Esophagus muscularis mucosa (tissue), 3 donors: ENCODE measurements at regions not wholly inside any gene's neighbourhood (a gene's known extent, or its start where the extent isn't known, plus 50 kb on each side); places are given as distances from the start of the nearest gene placed in this dataset.

ENCODE experiments used
- POLR2A ChIP-seq: fragments of 450-650 bp; IDR thresholded peaks from one replicate; pipeline ENCODE4 v1.6.1; 2017; ENCODE audit warnings: antibody characterized with exemption, moderate library complexity, mild to moderate bottlenecking, low read depth
- TF ChIP-seq, protein P1 (sequence below), 3 experiments: fragments of 200-600 bp in 2 of 3; fragments of 450-650 bp in 1 of 3; sonication (generic) in 2 of 3; IDR thresholded peaks; one replicate each; pipeline ENCODE4 v1.5.1; 2017 to 2019; ENCODE audit warnings: antibody characterized with exemption in 3 of 3, mild to moderate bottlenecking in 2 of 3, moderate library complexity in 1 of 3

DNA sequence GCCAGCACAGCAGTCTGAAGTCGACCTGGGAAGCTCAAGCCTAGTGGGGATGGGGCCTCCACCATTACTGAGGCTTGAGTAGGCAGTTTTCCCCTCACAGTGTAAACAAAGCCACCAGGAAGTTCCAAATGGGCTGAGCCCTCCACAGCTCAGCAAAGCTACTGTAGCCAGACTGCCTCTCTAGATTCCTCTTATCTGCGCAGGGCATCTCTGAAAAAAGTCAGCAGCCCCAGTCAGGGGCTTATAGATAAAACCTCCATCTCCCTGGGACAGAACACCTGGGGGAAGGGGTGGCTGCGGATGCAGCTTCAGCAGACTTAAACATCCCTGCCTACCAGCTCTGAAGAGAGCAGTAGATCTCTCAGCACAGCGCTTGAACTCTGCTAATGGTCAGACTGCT, 218.4 kb upstream of the VRK2 start:
- TF ChIP-seq, protein P1, sequence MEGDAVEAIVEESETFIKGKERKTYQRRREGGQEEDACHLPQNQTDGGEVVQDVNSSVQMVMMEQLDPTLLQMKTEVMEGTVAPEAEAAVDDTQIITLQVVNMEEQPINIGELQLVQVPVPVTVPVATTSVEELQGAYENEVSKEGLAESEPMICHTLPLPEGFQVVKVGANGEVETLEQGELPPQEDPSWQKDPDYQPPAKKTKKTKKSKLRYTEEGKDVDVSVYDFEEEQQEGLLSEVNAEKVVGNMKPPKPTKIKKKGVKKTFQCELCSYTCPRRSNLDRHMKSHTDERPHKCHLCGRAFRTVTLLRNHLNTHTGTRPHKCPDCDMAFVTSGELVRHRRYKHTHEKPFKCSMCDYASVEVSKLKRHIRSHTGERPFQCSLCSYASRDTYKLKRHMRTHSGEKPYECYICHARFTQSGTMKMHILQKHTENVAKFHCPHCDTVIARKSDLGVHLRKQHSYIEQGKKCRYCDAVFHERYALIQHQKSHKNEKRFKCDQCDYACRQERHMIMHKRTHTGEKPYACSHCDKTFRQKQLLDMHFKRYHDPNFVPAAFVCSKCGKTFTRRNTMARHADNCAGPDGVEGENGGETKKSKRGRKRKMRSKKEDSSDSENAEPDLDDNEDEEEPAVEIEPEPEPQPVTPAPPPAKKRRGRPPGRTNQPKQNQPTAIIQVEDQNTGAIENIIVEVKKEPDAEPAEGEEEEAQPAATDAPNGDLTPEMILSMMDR (IDR thresholded peaks at IDR 0.05) = no peak
- no peak for TF ChIP-seq POLR2A
